NCI-H446 treated with DMSO at 0.1 percent for 48 hours (cell line): ENCODE measurements at regions not wholly inside any gene's neighbourhood (a gene's known extent, or its start where the extent isn't known, plus 50 kb on each side); places are given as distances from the start of the nearest gene placed in this dataset.
"Not testable (repeated sequence)": the region's sequence is repeated elsewhere in the genome, so short reads cannot be mapped to it uniquely, and the experiment has no call there.

Experiments
- DNase-seq: peaks from one replicate; lab custom pipeline; 2025; lab: John Stamatoyannopoulos, UW

DNA sequence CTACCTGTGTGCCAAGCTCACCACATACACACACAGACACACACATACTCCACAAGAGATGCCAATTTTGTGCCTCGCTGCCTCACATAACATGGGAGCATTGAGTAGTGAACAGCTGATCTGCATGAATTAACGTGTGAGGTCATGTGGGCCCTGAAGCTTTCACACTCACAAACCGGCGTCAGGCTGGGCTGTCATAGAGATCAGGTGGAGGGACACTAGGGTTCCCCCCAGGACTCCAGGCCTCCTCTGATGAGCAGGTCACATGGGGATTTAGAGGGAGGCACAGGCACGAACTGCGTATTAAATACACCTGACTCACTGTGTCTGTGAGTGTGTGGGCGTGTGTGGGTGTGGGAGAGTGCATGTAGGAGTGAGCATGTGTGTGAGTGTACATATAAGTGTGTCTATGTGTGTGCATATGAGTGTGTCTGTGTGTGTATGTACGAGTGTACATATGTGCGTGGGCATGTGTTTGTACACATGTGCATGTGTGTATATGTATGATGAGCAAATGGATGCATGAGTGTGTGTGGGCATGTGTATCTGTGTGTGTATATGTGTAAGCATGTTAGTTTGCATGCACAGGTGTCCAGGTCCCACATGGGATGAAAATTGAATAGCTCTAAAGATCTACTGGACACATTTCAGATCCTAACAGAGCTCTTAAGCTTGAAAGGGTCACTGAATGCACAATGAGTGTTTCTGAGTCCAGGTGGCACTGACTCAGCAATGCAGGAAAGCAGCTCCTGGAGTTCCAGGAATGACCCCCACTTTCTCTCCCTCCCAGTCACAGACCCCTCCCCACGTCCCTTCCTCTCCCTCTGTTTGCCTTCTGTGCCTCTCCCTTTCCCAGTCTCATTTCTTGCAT is 336.6 kb downstream of the PREX1 start:
- DNase-seq, result no peak

DNA sequence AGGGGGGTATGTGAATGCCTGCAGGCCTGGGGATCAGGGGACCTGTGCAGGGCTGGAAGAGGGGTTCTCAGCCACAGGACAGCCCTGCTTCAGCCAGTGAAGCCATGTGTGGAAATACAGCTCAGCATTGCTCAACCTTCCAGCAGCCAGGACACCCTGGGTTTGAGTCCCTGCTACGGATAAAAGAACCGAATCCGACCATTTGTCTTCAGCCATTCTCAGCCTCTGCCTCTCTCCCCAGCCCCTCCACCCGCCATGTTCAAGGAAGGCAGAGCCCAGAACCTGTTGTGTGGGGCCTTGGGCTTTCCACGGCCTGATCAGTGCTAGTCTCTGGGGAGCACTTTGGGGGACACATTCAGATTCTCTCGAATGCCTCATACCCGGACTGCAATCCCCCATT is 337.5 kb downstream of the PREX1 start:
- not testable (repeated sequence) for DNase-seq

DNA sequence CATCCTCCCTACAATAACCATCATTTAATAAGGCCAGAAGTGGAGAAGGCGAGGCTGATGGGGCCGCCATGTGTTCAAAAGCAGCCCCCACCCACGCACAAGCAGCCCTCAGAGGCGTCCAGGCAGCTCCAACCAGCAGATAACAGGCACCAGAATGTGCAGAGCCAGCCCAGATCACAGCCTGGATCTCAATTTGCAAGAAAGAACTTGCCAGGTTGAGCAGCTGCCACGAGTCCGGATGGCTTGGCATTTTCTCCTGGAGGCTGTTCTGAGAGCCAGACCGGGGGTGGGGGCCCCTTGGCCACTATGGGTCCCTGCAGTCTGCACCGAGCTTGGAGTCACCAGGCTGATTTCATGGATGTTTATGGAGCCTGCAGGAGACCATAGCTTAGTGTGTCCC is 338.1 kb downstream of the PREX1 start:
- peak; percentile 97 for DNase-seq

DNA sequence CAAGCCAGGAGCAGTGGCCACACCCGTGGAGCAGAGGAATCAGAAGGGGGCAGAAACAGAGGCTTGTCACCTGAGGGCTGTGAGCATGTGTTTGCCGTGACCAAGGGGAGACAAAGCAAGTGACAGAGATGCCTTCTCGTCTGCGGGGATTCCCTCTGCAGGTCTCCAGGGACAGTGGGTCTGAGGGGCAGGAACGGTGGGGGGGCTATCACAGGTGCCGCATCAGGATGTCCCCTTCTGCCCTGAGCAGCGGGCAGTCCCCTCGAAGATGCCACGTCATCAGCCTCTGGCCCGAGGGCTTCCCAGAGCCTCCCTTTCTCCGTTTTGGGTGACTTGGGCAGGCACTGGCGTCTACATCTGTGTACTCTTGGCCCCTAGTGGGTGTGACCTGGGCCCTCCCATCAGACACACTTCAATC is 338.7 kb downstream of the PREX1 start:
- no peak for DNase-seq

DNA sequence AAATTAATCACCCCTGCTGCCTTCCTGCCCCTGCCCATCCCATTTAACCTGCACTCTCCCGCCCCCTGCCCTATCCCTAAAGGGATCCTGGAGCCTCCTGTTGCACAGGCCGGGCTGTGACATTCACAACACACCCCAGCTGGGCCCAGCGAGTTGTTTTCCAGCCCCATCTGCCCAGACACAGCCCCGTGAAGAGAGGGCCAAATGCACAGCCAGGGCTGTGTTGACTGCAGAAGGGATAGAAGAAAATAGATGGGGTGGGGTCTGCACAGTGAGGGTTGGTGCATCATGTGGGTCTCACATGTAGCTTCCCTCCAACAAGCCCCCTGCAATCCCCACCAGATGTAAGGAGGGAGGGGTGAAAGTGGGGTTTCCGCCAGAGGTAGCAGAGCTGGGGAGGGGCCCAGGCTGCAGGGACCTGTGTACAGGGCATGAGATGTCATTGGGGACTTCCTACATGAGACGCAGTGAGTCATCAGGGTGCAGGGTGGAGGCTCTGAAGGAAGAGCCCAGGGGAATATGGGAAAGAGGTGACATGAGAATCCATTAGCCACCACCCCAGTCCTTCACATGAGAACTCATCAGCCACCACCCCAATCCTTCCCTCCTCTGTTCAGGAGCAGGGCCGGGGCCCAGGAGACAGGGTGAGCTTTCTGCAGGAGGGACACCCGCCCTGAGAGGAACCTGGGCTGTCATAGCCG is 339.3 kb downstream of the PREX1 start:
- DNase-seq, result peak; percentile 31

DNA sequence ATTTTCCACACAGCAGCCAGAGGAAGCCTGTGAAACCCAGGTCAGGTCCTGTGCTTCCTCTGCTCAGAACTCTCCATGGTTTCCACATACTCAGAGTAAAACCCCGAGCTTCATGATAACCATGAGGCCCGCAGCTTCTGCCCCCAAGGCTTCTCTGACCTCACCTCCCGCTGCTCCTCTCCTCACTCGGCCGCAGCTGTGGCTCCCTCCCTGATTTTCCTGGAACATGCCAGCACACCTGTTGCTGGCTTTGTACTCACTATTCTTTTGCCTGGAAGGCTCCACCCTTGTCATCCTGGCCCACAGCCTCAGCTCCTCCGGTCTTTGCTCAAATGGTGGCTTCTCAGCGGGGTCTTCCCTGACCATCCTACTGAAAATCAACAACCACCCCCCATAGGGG is 341.7 kb downstream of the PREX1 start:
- DNase-seq, result no peak

DNA sequence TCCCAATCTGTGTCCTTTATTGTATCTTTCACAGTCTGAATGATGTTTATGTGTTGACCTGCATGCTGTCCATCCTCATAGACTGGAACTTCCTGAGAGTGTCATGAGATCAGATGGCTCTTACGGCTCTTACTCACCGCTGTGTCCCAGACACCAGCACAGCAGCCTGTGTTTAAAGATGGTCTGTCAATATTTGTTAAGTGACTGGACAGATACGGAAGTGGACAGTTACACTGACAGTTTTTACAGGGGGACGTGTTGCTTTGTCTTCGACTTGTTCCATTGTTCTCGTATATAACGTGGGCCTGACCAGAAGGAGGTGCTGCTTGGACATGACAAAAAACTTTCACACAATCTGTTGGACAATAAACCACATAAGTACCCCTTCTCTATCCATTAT is 342.6 kb downstream of the PREX1 start:
- not testable (repeated sequence) for DNase-seq

DNA sequence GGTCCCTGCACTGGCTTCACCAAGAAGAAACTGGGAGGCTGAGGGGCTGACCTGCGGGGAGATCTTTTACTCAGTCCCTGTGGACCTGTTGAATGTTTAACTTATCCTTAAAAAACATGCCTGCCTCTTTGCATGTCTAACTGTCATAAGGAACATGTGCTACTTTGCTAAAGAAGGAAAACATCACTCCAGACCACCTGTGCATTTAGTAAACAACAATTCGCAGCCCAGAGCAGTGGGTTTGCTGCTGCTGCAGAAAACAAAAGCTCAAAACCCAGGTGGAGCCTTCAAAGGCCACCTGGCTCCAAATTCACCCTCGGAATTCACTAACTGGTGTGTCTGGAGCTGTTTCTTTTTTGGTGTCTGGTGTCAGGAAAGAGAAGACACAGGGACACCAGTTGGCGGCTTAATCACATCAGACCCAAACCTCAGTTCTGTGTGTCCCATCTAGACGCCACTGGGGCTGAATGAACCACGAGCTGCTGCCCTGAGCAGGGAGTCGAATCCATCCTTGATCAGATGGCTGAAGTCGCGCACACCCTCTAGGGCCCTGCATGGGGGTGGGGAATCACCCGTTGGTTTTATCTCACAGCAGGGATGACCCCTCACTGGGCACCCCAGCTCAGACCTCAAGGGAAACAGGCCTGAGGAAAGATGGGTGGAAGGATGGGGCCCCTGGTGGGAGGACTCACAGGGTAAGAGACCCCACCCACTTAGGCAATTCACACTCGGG is 344.3 kb downstream of the PREX1 start:
- DNase-seq, result no peak

DNA sequence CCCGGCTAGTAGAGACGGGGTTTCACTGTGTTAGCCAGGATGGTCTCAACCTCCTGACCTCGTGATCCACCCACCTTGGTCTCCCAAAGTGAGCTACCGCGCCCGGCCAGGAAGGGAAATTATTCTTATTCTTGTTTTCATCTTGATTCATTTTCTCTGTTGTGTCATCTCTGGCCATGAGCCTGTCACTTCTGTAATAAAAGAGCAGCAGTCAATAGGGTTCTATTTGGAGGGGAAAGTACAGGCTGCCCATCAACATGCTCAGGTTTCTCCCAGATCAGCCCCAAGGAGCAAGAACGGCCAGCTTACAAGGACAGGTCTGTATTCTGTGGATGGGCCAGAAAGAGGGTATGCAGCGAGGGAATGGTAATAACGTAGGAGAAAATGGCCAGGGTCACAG is 345.0 kb downstream of the PREX1 start:
- DNase-seq, result no peak

DNA sequence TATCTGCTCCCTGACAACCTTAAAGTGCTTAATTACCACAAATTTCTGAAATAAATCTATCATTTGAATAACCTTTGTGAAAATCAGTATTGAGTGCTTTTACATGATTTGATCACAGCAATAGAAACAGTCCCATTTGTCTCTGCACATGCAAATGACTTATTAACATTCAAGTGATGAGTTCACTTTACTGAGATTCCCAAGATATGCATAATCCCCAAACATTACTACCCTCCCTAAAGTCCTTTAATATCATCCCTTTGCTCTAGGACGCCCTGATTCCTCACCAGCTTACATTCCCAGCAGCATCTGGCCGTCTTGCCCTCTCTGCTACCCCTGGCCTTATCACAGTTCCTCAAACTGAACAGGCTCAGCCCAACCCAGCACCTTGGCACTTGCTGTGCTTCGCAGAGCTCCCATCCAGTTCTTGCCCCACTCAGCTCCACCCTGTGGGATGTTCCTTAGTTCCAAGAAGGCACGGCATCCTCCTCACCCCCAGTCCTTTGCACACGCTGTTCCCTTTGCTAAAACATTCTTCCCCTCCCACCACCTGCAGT is 347.5 kb downstream of the PREX1 start:
- DNase-seq, result no peak

DNA sequence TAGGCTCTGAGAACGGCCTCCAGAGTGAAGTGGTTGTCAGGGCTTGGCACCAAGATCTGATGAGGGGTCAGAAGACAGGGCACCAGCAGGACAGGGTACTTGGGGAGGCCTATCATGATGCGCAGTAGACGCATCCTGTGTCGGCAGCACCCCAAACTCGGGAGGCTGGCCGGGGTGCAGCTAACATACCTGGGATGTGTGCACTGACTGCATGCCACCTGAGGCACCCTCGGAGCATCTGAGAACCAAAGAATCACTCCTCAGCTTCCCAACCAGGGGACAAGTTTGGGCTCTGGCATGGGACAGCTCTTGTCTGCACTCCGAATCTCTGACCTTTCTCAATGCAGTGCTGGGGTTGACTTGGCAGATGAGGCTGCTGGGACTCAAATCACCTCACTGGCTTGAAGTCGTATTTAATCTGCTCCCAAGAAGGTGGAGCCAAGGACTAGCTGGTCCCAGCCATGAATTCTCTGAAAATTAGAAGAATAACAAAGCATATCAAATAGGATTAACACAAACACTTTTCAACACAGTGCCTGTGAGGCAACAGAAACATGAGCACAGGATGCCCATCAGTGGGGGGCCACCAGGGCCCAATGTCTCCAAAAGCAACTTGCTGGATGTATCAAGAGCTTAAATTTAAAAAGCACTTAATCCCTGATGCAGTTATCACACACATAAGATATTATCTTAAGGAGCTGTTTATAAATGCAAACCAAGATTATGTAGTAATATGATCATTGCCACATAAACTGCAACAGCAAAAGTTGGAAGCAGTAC is 348.8 kb downstream of the PREX1 start:
- DNase-seq, result no peak

DNA sequence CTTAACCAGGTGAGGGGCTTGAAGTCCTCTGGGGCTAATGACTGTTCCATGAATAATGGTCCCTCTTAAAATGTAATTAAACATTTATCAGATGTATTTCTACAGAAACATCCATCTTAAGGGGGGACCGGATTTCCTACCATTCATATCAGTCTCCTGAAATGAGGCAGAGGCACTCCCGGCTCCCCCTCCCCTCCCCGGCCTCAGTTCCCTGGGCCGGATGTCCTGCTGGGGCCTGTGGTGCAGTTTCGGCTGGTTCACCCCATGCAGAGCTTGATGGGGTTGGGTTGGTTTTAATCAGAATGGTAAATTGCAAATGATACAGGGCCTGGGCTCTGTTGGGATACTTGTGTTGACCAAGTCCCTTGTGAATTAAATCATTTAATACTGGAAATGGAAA is 349.4 kb downstream of the PREX1 start:
- no peak for DNase-seq

DNA sequence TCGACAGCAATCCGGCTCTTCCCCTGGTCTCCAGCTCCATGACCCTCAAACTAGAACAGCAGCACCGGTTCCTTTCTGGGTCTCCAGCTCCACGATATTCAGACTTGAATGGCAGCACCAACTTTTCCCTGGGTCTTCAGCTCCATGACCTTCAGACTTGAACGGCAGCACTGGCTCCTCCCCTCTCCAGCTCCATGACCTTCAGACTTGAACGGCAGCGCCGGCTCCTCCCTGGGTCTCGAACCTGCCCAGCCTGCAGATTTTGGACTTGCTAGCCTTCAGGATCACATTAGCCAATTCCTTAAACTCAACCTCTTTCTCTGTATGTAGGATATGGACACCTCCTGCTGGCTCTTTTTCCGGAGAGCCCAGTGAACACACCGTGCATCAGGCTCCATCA is 350.9 kb downstream of the PREX1 start:
- no peak for DNase-seq

DNA sequence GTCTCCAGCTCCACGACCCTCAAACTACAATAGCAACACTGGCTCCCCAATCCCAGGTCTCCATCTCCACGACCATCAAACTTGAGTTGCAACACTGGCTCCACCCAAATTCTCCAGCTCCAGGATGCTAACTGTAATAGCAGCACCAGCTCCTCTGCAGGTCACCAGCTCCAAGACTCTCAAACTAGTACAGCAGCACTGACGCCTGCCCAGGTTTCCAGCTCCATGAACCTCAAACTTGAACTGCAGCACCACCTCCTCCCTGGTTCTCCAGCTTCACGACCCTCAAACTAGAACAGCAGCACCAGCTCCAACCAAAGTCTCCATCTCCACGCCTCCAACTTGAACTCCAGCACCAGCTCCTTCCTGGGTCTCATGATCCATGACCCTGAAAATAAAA is 353.8 kb downstream of the PREX1 start:
- DNase-seq, result no peak

DNA sequence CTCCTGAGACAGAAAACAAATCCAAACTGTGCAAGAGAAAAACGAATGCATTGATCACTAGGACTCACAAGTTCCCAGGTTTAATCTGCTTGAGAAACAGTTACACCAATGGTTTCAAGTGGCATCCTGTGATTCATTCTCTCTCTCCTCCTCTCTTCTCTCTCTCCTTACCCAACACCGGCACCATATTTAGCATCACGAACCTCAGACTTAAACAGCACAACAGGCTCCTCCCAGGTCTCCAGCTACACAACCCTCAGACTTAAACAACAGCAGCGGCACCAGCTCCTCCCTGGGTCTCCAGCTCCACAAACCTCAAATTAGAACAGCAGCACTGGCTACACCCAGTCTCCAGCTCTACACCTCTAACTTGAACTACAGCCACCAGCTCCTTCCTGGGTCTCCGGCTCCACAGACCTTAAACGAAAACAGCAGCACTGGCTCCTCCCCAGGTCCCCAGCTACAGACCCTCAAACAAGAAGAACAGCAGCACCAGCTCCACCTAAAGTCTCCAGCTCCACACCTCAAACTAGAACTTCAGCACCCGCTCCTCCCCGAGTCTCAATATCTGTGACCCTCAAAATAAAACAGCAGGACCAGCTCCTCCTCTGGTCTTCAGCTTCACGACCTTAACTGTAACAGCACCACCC is 355.9 kb downstream of the PREX1 start:
- no peak for DNase-seq

DNA sequence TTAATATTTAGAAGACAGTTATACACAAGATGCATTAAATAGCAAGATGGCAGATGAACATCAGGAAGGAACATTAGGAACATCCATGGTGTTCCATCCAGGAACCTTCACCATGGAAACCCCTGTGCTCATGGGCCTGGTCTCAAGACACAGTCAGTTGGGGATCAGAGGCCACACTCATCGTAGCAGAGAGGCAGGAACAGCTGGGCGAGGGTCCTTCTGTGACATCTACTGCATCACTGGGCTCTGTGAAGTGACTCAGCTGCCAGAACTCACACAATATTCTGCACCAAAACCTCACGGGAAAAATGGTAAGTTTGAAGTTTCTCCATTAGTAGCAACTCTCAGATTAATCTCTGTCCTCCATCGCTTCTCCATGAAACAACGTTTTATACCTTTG is 356.6 kb downstream of the PREX1 start:
- no peak for DNase-seq

DNA sequence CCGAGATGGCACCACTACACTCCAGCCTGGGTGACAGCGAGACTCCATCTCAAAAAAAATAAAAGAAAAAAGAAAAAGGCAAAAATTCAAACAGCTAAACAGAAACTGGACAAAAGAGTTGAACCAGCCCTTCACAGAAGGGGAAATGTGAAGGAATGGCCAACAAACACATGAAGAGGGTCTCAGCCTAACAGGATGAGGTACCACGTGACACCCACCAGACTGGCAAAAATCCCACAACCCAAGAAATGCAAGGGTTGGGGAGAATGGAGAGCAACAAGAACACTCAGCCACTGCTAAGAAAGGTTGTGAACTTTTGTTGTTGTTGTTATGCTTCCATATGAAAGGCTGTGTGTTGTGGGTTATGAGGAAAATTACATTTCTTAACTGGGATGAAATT is 357.7 kb downstream of the PREX1 start:
- DNase-seq, result no peak

DNA sequence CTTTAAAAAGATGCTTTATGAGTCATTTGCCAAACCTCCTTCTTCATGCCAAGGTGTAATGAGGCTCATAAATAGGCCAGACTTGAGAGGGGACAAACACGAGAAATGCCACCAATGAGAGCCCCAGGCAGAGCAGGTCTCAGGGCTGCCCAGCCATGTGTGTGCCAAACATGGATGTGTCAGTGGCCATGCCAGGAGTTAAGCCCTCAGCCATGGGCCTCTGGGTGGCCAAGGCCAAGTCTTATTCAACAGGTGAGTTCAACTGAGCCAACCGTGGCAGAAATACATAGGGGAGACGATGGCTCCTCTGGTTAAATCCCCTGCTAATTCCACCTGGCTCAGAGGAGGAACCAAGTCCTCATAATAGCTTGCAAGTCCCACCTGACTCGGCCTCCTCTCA is 358.8 kb downstream of the PREX1 start:
- DNase-seq, result no peak

DNA sequence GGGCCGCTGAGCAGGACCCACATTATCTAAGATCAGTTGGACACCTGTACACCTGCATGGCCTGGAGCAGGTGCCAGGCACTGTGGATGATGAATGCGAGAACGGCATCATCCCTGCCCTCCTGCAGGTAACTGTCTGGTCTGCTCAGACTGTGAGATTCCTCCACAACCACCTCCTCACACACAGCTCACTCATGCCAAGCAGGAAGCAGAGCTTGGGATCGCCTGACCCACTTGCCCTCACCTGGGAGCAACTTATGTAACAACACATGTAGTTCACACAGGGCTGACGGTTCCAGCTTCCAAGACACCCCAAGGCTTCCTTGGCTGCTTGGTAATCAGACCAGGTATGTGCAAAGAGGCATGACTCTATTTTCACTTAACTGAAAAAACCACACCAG is 359.2 kb downstream of the PREX1 start:
- DNase-seq, result no peak

DNA sequence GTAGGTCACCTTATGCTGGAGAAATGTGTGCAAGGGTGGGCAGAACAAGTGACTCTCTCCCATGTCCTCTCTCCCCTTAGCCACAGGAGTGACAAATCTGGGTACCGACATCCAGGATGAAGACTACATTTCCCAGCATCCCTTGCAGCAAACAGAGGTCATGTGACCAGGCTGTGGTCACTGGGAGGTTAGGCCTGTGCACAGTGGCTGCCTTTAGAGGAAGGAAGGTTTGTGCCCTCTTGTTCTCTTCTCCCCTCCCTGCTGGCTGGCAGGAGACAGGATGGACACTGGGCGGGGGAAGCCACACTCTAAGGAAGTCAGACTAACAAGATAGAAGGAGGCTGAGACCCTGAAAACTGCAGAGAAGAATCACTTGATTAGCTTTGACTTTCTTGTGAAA is 360.2 kb downstream of the PREX1 start:
- no peak for DNase-seq

DNA sequence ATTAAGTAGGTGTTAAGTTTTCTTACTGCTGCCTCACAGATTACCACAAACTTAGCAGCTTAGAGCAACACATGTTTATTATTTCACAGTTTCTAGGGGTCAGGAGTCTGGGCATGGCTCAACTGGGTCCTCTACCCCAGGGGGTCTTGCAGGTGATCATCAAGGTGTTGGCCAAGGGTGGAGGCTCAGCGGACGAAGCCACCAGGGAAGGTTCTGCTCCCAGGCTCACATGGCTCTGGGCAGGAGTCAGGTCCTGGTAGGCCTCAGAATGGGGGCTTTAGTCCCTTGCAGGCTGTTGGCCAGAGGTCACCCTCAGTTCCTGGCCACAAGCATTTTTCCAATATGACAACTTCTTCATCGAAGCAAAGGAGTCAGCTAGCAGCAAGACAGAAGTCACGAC is 362.5 kb downstream of the PREX1 start:
- no peak for DNase-seq
